Esophagus squamous epithelium (tissue), 4 donors: ENCODE measurements at regions not wholly inside any gene's neighbourhood (a gene's known extent, or its start where the extent isn't known, plus 50 kb on each side); places are given as distances from the start of the nearest gene placed in this dataset.

Experiments
- CTCF ChIP-seq, 6 experiments: fragments of 450-650 bp in 4 of 6; fragments of 200-600 bp in 2 of 6; sonication (generic) in 2 of 6; IDR thresholded peaks; one replicate each; pipeline ENCODE4 v1.5.1; 2016 to 2019; ENCODE audit warnings: antibody characterized with exemption in 6 of 6, mild to moderate bottlenecking in 4 of 6, moderate library complexity in 4 of 6
- POLR2A ChIP-seq, 4 donors: fragments of 450-650 bp; IDR thresholded peaks; one replicate each; pipeline ENCODE4 v1.6.1; 2017; ENCODE audit warnings: antibody characterized with exemption in 4 of 4, mild to moderate bottlenecking in 4 of 4, moderate library complexity in 3 of 4

GRCh38 chr2:239457586-239458445, 57.0 kb upstream of the HDAC4 start:
- TF ChIP-seq CTCF (IDR thresholded peaks at IDR 0.05) (no peak), POLR2A (IDR thresholded peaks at IDR 0.05) (no peak)
